ENCODE measurements at regions not wholly inside any gene's neighbourhood (a gene's known extent, or its start where the extent isn't known, plus 50 kb on each side); places are given as distances from the start of the nearest gene placed in this dataset.

GRCh38 chrX:34223574-34223973 lies 91.5 kb upstream of the FAM47A start:
- Histone ChIP-seq H3K27me3 (peaks cover 0 to 2% of the 10 kb centered on the region in 2 donors), H3K4me3 (no peak overlapping the region), H3K27ac (no peak overlapping the region), H3K4me1 (no peaks in the 10 kb centered on the region), H3K36me3 (no peaks in the 10 kb centered on the region), H3K9me3 (no peaks in the 10 kb centered on the region)
- TF ChIP-seq CTCF (IDR thresholded peaks at IDR 0.05) (no peak), POLR2AphosphoS5 (IDR thresholded peaks at IDR 0.05) (no peak), POLR2A (IDR thresholded peaks at IDR 0.05) (no peak)
- DNase-seq (ENCODE audit: low spot score in 2 of 2), result no peak
- intact Hi-C loops (cut with DNase I; ENCODE audit: low total_unique reads), result no loop called here

- no peak overlapping the region for H3K27ac ChIP-seq
- H3K4me3 ChIP-seq, result no peak overlapping the region
- peaks cover 0 to 14% of the 10 kb centered on the region in 2 donors for H3K9me3 ChIP-seq
- no peaks in the 10 kb centered on the region for H3K36me3 ChIP-seq
- H3K27me3 ChIP-seq, result peaks cover 0 to 2% of the 10 kb centered on the region in 2 donors
- no peak for DNase-seq (ENCODE audit: low spot score in 2 of 2)
- no peaks in the 10 kb centered on the region for H3K4me1 ChIP-seq
- TF ChIP-seq CTCF (IDR thresholded peaks at IDR 0.05) (no peak), POLR2A (IDR thresholded peaks at IDR 0.05) (no peak), POLR2AphosphoS5 (IDR thresholded peaks at IDR 0.05) (no peak)
- intact Hi-C loops (cut with DNase I; ENCODE audit: low total_unique reads), result no loop called here
Observed at GRCh38 chrX:34218063-34218462, 85.9 kb upstream of the FAM47A start.

GRCh38 chrX:34197946-34198345 lies 65.8 kb upstream of the FAM47A start:
- Histone ChIP-seq H3K4me1 (no peaks in the 10 kb centered on the region), H3K27me3 (no peaks in the 10 kb centered on the region), H3K27ac (no peak overlapping the region), H3K36me3 (no peaks in the 10 kb centered on the region), H3K9me3 (peaks cover 0 to 6% of the 10 kb centered on the region in 2 donors), H3K4me3 (no peak overlapping the region)
- TF ChIP-seq POLR2AphosphoS5 (IDR thresholded peaks at IDR 0.05), result no peak
- no peak for TF ChIP-seq CTCF (IDR thresholded peaks at IDR 0.05)
- no peak for TF ChIP-seq POLR2A (IDR thresholded peaks at IDR 0.05)
- DNase-seq (ENCODE audit: low spot score in 2 of 2), result no peak
- intact Hi-C loops (cut with DNase I; ENCODE audit: low total_unique reads), result no loop called here

All from breast epithelium (tissue), 4 donors.